Fibroblast of lung (primary cell): ENCODE measurements at regions not wholly inside any gene's neighbourhood (a gene's known extent, or its start where the extent isn't known, plus 50 kb on each side); places are given as distances from the start of the nearest gene placed in this dataset.

Source experiments
- DNase-seq, 2 donors: peaks; one replicate each; pipeline versions ENCODE4 v3.0.0 to v3.0.0-alpha.2; 2010; ENCODE audit warnings: low read depth in 2 of 2
- H2AFZ ChIP-seq: 2 replicates; pipeline ENCODE4 v1.5.1; 2012; ENCODE audit warnings: low read length, control low read depth, inconsistent platforms
- H3K27ac ChIP-seq: 2 replicates; pipeline ENCODE4 v1.5.1; 2011; ENCODE audit warnings: low read length, control low read depth; ENCODE audit not compliant: insufficient read depth
- H3K27me3 ChIP-seq: 2 replicates; pipeline ENCODE4 v1.5.1; 2011; ENCODE audit warnings: mild to moderate bottlenecking, low read length; ENCODE audit not compliant: control insufficient read depth, insufficient read depth
- H3K36me3 ChIP-seq: 2 replicates; pipeline ENCODE4 v1.5.1; 2011; ENCODE audit warnings: low read length; ENCODE audit not compliant: control insufficient read depth, insufficient read depth
- H3K4me1 ChIP-seq: 2 replicates; pipeline ENCODE4 v1.5.1; 2011; ENCODE audit warnings: low read length; ENCODE audit not compliant: control insufficient read depth, insufficient read depth; ENCODE audit errors: extremely low read depth
- H3K4me2 ChIP-seq: 2 replicates; pipeline ENCODE4 v1.5.1; 2011; ENCODE audit warnings: low read length, control low read depth; ENCODE audit not compliant: insufficient read depth; ENCODE audit errors: extremely low read depth
- H3K4me3 ChIP-seq, 4 experiments: fragments of 200-600 bp in 1 of 4; sonication (generic) in 1 of 4; replicated peaks in 1 of 4; 2 replicates each; pipeline ENCODE4 v1.5.1; 2011 to 2016; ENCODE audit warnings: low read length in 4 of 4, low read depth in 3 of 4, mild to moderate bottlenecking in 3 of 4, control low read depth in 2 of 4, inconsistent platforms in 1 of 4, mixed read lengths in 1 of 4; ENCODE audit not compliant: insufficient read depth in 1 of 4; ENCODE audit errors: control extremely low read depth in 1 of 4
- H3K79me2 ChIP-seq: 2 replicates; pipeline ENCODE4 v1.5.1; 2012; ENCODE audit warnings: mild to moderate bottlenecking, low read length, inconsistent platforms; ENCODE audit not compliant: control insufficient read depth, insufficient read depth
- H3K9ac ChIP-seq: 2 replicates; pipeline ENCODE4 v1.5.1; 2011; ENCODE audit warnings: mild to moderate bottlenecking, low read length, control low read depth; ENCODE audit not compliant: insufficient read depth
- H3K9me3 ChIP-seq: 2 replicates; pipeline ENCODE4 v1.5.1; 2012; ENCODE audit warnings: low read depth, low read length; ENCODE audit not compliant: control insufficient read depth, insufficient read depth
- H4K20me1 ChIP-seq: 2 replicates; pipeline ENCODE4 v1.5.1; 2011; ENCODE audit warnings: low read length; ENCODE audit not compliant: control insufficient read depth, insufficient read depth; ENCODE audit errors: extremely low read depth
- CTCF ChIP-seq, 2 donors: IDR thresholded peaks in 1 of 2; conservative IDR thresholded peaks in 1 of 2; 1 replicate in 1 of 2; 2 replicates in 1 of 2; pipeline ENCODE4 v1.5.1; 2011 to 2012; ENCODE audit warnings: low read length in 2 of 2, control low read depth in 1 of 2, inconsistent platforms in 1 of 2, low read depth in 1 of 2, mild to moderate bottlenecking in 1 of 2
- EZH2 ChIP-seq: IDR thresholded peaks from 2 replicates; pipeline ENCODE4 v1.5.1; 2012; ENCODE audit warnings: low read length, control low read depth, mild to moderate bottlenecking; ENCODE audit errors: missing control alignments

DNA sequence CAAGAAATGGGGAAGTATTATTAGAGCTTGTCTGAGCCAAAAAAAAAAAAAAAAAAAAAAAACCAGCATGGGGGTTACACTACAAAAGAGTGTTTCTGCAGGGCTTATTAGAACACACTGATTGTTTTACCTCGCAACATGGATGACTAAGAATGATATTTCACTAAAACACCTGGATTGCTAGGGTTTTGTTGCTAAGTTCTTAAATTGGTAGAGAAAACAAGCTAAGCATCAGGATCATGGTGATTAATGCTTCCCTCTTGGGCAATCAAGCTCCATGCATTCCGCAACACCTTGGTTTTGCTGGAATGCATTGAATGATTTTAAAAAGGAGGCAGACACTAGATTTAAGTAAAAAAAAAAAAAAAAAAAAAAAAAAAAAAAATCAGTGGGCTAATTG, 931.4 kb upstream of the CDH8 start:
- H3K27me3 ChIP-seq: no peaks in the 10 kb centered on the region
- no peak overlapping the region for H3K4me2 ChIP-seq
- H2AFZ ChIP-seq: no peak overlapping the region
- no peaks in the 10 kb centered on the region for H3K79me2 ChIP-seq
- TF ChIP-seq EZH2 (no peak), CTCF (conservative IDR thresholded peaks at IDR 0.05 in 1 of 2, IDR thresholded peaks at IDR 0.05 in 1 of 2; ENCODE audit: low read depth in 1 of 2, low read length in 2 of 2) (no peak)
- no peaks in the 10 kb centered on the region for H3K36me3 ChIP-seq
- H3K4me3 ChIP-seq: no peak overlapping the region
- no peaks in the 10 kb centered on the region for H3K9me3 ChIP-seq
- no peak overlapping the region for H3K9ac ChIP-seq
- no peak for DNase-seq
- H3K4me1 ChIP-seq: no peaks in the 10 kb centered on the region
- no peaks in the 10 kb centered on the region for H4K20me1 ChIP-seq
- no peak overlapping the region for H3K27ac ChIP-seq

DNA sequence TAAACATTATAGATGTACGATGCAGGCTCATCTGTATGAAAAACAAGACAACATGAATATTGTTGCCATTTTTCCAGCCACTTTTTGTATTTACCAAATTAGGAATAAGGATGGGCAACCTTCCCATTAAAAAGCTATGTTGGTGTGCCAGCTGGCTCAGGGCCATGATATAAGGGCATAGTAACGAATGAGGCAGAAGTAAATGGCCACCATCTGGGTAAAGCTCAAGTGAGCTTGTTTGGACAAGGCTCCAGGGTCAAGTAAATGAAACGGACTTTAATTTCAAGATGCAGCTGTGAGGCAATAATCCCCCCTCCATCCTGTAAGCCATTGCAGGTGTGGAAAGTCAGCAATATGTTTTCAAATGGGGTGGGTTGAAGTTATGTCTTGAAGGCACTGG, 930.9 kb upstream of the CDH8 start:
- Histone ChIP-seq H3K9me3 (no peaks in the 10 kb centered on the region), H3K36me3 (no peaks in the 10 kb centered on the region), H3K4me2 (no peak overlapping the region), H3K4me1 (no peaks in the 10 kb centered on the region), H3K27me3 (no peaks in the 10 kb centered on the region), H3K9ac (no peak overlapping the region), H2AFZ (no peak overlapping the region), H3K27ac (no peak overlapping the region), H4K20me1 (no peaks in the 10 kb centered on the region), H3K79me2 (no peaks in the 10 kb centered on the region), H3K4me3 (no peak overlapping the region)
- DNase-seq: no peak
- TF ChIP-seq CTCF (conservative IDR thresholded peaks at IDR 0.05 in 1 of 2, IDR thresholded peaks at IDR 0.05 in 1 of 2; ENCODE audit: low read depth in 1 of 2, low read length in 2 of 2) (no peak), EZH2 (no peak)

- no peak for TF ChIP-seq CTCF (conservative IDR thresholded peaks at IDR 0.05 in 1 of 2, IDR thresholded peaks at IDR 0.05 in 1 of 2; ENCODE audit: low read depth in 1 of 2, low read length in 2 of 2)
- TF ChIP-seq EZH2: no peak
- Histone ChIP-seq H3K9me3 (no peaks in the 10 kb centered on the region), H2AFZ (no peak overlapping the region), H3K36me3 (no peaks in the 10 kb centered on the region), H3K4me2 (no peak overlapping the region), H3K27me3 (no peaks in the 10 kb centered on the region), H3K9ac (no peak overlapping the region), H3K79me2 (no peaks in the 10 kb centered on the region), H3K4me1 (no peaks in the 10 kb centered on the region), H4K20me1 (no peaks in the 10 kb centered on the region), H3K4me3 (no peak overlapping the region), H3K27ac (no peak overlapping the region)
- no peak for DNase-seq
Observed at GRCh38 chr16:62966626-62967025, 930.4 kb upstream of the CDH8 start.
